SIG-M5 treated with dmso at 0.1 percent for 504 hours (cell line): ENCODE measurements at regions not wholly inside any gene's neighbourhood (a gene's known extent, or its start where the extent isn't known, plus 50 kb on each side); places are given as distances from the start of the nearest gene placed in this dataset.
"Not testable (repeated sequence)": the region's sequence is repeated elsewhere in the genome, so short reads cannot be mapped to it uniquely, and the experiment has no call there.

Source experiments
- DNase-seq: peaks from one replicate; lab custom pipeline; 2025; ENCODE audit not compliant: unreplicated experiment; lab: John Stamatoyannopoulos, UW

- DNase-seq: not testable (repeated sequence)
These were observed 113.4 kb downstream of the XPNPEP1 start for GRCh38 chr10:109809954-109810353.

- DNase-seq: not testable (repeated sequence)
These were observed 122.1 kb downstream of the XPNPEP1 start for GRCh38 chr10:109801191-109801590.

GRCh38 chr10:109790647-109791046 is 132.7 kb downstream of the XPNPEP1 start:
- no peak for DNase-seq

GRCh38 chr10:109784236-109784635 is 139.1 kb downstream of the XPNPEP1 start:
- DNase-seq: no peak

- DNase-seq: no peak
These were observed 140.0 kb downstream of the XPNPEP1 start for GRCh38 chr10:109783286-109783685.

- DNase-seq: no peak
These were observed 142.3 kb downstream of the XPNPEP1 start for GRCh38 chr10:109780997-109781396.

- no peak for DNase-seq
These were observed 144.3 kb downstream of the XPNPEP1 start for GRCh38 chr10:109778993-109779392.

- no peak for DNase-seq
These were observed 149.2 kb downstream of the XPNPEP1 start for GRCh38 chr10:109774121-109774440.

GRCh38 chr10:109773288-109774120 is 149.8 kb downstream of the XPNPEP1 start:
- peak; percentile 7 for DNase-seq

- no peak for DNase-seq
These were observed 152.6 kb downstream of the XPNPEP1 start for GRCh38 chr10:109770663-109771062.

- no peak for DNase-seq
These were observed 153.3 kb downstream of the XPNPEP1 start for GRCh38 chr10:109769966-109770365.

GRCh38 chr10:109765838-109766237 is 157.5 kb downstream of the XPNPEP1 start:
- DNase-seq: no peak

GRCh38 chr10:109762555-109762954 is 160.8 kb downstream of the XPNPEP1 start:
- DNase-seq: no peak

- not testable (repeated sequence) for DNase-seq
These were observed 165.6 kb downstream of the XPNPEP1 start for GRCh38 chr10:109757670-109758069.

GRCh38 chr10:109746861-109747260 is 176.4 kb downstream of the XPNPEP1 start:
- no peak for DNase-seq

GRCh38 chr10:109744020-109744419 is 179.3 kb downstream of the XPNPEP1 start:
- DNase-seq: no peak

- DNase-seq: no peak
These were observed 179.7 kb downstream of the XPNPEP1 start for GRCh38 chr10:109743574-109743973.

GRCh38 chr10:109743146-109743545 is 180.2 kb downstream of the XPNPEP1 start:
- DNase-seq: no peak

GRCh38 chr10:109741712-109742111 is 181.6 kb downstream of the XPNPEP1 start:
- DNase-seq: no peak

GRCh38 chr10:109740436-109740835 is 182.9 kb downstream of the XPNPEP1 start:
- DNase-seq: no peak

GRCh38 chr10:109737626-109738025 is 185.7 kb downstream of the XPNPEP1 start:
- DNase-seq: no peak

- DNase-seq: no peak
These were observed 186.3 kb downstream of the XPNPEP1 start for GRCh38 chr10:109737009-109737408.

GRCh38 chr10:109735776-109736175 is 187.5 kb downstream of the XPNPEP1 start:
- DNase-seq: no peak
